B cell (primary cell): ENCODE measurements at regions not wholly inside any gene's neighbourhood (a gene's known extent, or its start where the extent isn't known, plus 50 kb on each side); places are given as distances from the start of the nearest gene placed in this dataset.

Experiments used
- CTCF ChIP-seq: fragments of 200-600 bp; IDR thresholded peaks from one replicate; pipeline ENCODE4 v1.8.0; 2022; ENCODE audit warnings: antibody characterized with exemption, mild to moderate bottlenecking
- EZH2 ChIP-seq: IDR thresholded peaks from 2 replicates; pipeline ENCODE4 v1.6.1; 2012; ENCODE audit warnings: borderline replicate concordance, low read depth, mild to moderate bottlenecking, moderate library complexity, low read length; ENCODE audit not compliant: insufficient read depth, poor library complexity, severe bottlenecking

GRCh38 chr6:8200255-8200654 is 97.9 kb upstream of the EEF1E1 start:
- TF ChIP-seq CTCF (no peak), EZH2 (no peak)
